ENCODE measurements at regions not wholly inside any gene's neighbourhood (a gene's known extent, or its start where the extent isn't known, plus 50 kb on each side); places are given as distances from the start of the nearest gene placed in this dataset.

DNA sequence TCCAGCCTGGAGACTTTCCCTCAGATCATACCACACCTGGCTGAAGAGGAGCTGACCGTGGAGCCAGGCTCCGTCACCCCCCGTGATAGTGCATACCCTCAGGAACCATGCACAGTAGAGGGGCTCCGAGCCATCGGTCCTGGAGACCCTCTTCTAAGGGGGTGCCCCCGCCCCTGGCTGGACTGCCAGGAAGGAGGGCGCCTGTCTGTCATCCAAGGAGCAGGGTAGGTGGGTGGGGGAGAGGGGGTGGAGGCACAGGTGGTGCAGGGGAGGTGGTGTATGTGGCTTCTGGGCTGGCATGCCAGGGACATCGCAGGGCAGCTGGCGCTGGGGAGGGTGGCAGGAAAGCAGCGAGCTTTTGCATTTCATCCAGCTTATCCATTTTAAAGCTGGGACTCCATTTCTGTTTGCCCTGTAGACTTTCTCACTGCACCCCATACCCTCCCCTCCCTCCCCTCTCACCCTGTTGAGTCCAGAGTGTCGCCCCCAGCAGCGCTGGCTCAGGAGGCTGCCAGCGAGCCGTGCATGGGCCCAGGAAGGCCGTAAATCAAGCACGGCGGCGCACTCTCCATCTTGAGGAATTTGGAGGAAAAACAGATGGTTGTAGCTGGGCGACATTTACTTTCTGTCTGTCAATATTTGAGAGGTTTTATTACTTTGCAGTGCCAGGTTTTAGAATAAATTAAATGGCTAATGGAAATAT lies 56.2 kb upstream of the HS6ST1 start:
- Histone ChIP-seq H3K79me2 (ENCODE audit: low read depth) (no peaks in the 10 kb centered on the region), H3K27me3 (ENCODE audit: insufficient read depth, low read depth) (no peaks in the 10 kb centered on the region), H3K4me1 (replicated peaks; ENCODE audit: insufficient read depth) (no peaks in the 10 kb centered on the region), H3K9me3 (ENCODE audit: insufficient read depth, low read depth) (no peaks in the 10 kb centered on the region), H3F3A (ENCODE audit: insufficient read depth, low read depth) (no peaks in the 10 kb centered on the region), H2AFZ (no peak overlapping the region), H3K9me2 (ENCODE audit: insufficient read depth) (no peaks in the 10 kb centered on the region), H3K36me3 (ENCODE audit: low read depth) (no peaks in the 10 kb centered on the region), H4K20me1 (ENCODE audit: insufficient read depth) (no peaks in the 10 kb centered on the region), H3K4me3 (no peak overlapping the region), H3K27ac (no peak overlapping the region), H3K4me2 (no peak overlapping the region)
- intact Hi-C loops (cut with micrococcal nuclease; ENCODE audit: unreplicated experiment), result no loop called here
- CTCF ChIA-PET, result interaction anchor here (0.6 kb wide), 1 partner anchor 1285 kb away, joined by 4 read pairs; no protein-coding TSS in a partner anchor
- no peak for TF ChIP-seq EZH2 (IDR thresholded peaks at IDR 0.05; ENCODE audit: low read depth)
- TF ChIP-seq, protein P1, sequence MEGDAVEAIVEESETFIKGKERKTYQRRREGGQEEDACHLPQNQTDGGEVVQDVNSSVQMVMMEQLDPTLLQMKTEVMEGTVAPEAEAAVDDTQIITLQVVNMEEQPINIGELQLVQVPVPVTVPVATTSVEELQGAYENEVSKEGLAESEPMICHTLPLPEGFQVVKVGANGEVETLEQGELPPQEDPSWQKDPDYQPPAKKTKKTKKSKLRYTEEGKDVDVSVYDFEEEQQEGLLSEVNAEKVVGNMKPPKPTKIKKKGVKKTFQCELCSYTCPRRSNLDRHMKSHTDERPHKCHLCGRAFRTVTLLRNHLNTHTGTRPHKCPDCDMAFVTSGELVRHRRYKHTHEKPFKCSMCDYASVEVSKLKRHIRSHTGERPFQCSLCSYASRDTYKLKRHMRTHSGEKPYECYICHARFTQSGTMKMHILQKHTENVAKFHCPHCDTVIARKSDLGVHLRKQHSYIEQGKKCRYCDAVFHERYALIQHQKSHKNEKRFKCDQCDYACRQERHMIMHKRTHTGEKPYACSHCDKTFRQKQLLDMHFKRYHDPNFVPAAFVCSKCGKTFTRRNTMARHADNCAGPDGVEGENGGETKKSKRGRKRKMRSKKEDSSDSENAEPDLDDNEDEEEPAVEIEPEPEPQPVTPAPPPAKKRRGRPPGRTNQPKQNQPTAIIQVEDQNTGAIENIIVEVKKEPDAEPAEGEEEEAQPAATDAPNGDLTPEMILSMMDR (conservative IDR thresholded peaks at IDR 0.05), result no peak
- BruUV-seq (replicated peaks), result no TSS peak
- DNase-seq, result no peak
- POLR2A ChIA-PET (ENCODE audit: unreplicated experiment), result no interaction called here

DNA sequence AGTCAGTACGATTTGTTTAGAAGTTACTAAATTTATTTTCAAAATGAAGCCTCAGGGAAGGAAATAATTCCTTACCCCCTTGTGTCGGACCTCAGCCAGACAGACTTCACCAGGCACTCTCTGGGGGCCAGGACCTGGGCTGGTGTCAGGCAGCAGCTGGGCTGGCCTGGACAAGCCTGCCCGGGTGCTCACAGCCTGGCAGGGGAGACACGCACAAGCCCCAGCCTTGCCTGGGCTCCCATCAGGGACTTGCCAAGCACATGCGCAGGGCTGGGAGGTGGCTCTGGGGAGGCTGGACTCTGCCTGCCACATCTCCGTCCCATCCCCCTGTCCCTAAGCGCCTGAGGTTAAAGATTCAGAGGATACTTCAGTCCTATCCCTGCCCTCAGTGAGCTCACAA lies 56.8 kb upstream of the HS6ST1 start:
- H3K4me3 ChIP-seq, result no peak overlapping the region

GRCh38 chr2:128376241-128377041 lies 57.8 kb upstream of the HS6ST1 start:
- CTCF ChIA-PET, result interaction anchor here (0.6 kb wide), 1 partner anchor 209 kb away, joined by 3 read pairs; no protein-coding TSS in a partner anchor
- Histone ChIP-seq H3K27me3 (ENCODE audit: insufficient read depth, low read depth) (no peaks in the 10 kb centered on the region), H3K4me2 (no peak overlapping the region), H3K4me3 (no peak overlapping the region), H2AFZ (no peak overlapping the region), H3K36me3 (ENCODE audit: low read depth) (no peaks in the 10 kb centered on the region), H3K79me2 (ENCODE audit: low read depth) (no peaks in the 10 kb centered on the region), H3F3A (ENCODE audit: insufficient read depth, low read depth) (no peaks in the 10 kb centered on the region), H3K9me2 (ENCODE audit: insufficient read depth) (no peaks in the 10 kb centered on the region), H3K4me1 (replicated peaks; ENCODE audit: insufficient read depth) (no peaks in the 10 kb centered on the region), H4K20me1 (ENCODE audit: insufficient read depth) (no peaks in the 10 kb centered on the region), H3K27ac (no peak overlapping the region), H3K9me3 (ENCODE audit: insufficient read depth, low read depth) (no peaks in the 10 kb centered on the region)
- no peak for DNase-seq
- POLR2A ChIA-PET (ENCODE audit: unreplicated experiment), result no interaction called here
- TF ChIP-seq, protein P1 (conservative IDR thresholded peaks at IDR 0.05), result no peak
- TF ChIP-seq EZH2 (IDR thresholded peaks at IDR 0.05; ENCODE audit: low read depth), result no peak
- no TSS peak for BruUV-seq (replicated peaks)
- intact Hi-C loops (cut with micrococcal nuclease; ENCODE audit: unreplicated experiment), result no loop called here

More for the DNA sequence above, 56.8 kb upstream of the HS6ST1 start:
- Histone ChIP-seq H3K9me3 (ENCODE audit: insufficient read depth, low read depth) (no peaks in the 10 kb centered on the region), H4K20me1 (ENCODE audit: insufficient read depth) (no peaks in the 10 kb centered on the region), H3K4me1 (replicated peaks; ENCODE audit: insufficient read depth) (no peaks in the 10 kb centered on the region), H3K36me3 (ENCODE audit: low read depth) (no peaks in the 10 kb centered on the region), H3K9me2 (ENCODE audit: insufficient read depth) (no peaks in the 10 kb centered on the region), H3K79me2 (ENCODE audit: low read depth) (no peaks in the 10 kb centered on the region), H3K27ac (no peak overlapping the region), H2AFZ (no peak overlapping the region), H3F3A (ENCODE audit: insufficient read depth, low read depth) (no peaks in the 10 kb centered on the region), H3K4me2 (no peak overlapping the region), H3K27me3 (ENCODE audit: insufficient read depth, low read depth) (no peaks in the 10 kb centered on the region)
- intact Hi-C loops (cut with micrococcal nuclease; ENCODE audit: unreplicated experiment), result no loop called here
- BruUV-seq (replicated peaks), result no TSS peak
- TF ChIP-seq, protein P1 (conservative IDR thresholded peaks at IDR 0.05), result no peak
- TF ChIP-seq EZH2 (IDR thresholded peaks at IDR 0.05; ENCODE audit: low read depth), result no peak
- no peak for DNase-seq
- POLR2A ChIA-PET (ENCODE audit: unreplicated experiment), result no interaction called here
- CTCF ChIA-PET, result interaction anchor here (0.6 kb wide), 2 partner anchors 210 to 1286 kb away, joined by 3 to 4 read pairs; no protein-coding TSS in a partner anchor
